ENCODE measurements at regions not wholly inside any gene's neighbourhood (a gene's known extent, or its start where the extent isn't known, plus 50 kb on each side); places are given as distances from the start of the nearest gene placed in this dataset.

DNA sequence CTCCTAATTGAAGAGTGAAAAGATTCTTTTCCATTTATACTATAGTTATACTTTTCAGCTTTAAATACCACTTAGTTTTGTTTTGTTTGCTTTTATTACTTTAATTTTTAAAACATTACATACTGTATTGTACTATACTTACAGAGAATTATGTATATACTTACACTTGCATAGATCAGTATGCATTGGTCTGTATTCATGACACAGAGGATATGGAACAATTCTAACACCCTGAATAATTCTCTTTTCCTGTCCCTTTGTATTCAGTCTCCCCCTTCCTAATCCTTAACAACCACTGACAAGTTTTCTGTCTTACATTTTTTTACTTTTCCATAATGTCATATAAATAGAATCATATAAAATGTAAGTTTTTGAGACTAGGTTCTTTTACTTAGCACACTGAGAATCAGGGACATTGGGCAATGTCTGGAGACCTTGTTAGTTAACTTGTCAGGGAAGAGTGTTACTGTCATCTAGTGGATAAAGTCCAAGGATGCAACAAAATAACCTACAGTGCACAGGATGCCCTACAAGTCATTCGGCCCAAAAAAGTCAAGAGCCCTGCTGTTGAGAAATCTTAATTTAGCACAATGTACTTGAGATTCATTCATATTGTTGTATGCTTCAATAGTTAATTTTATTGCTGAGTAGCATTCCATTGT is 95.7 kb upstream of the MCTP2 start:
- DNase-seq = no peak
- no peaks in the 10 kb centered on the region for H3K36me3 ChIP-seq (ENCODE audit: low read depth)
- intact Hi-C loops (cut with DNase I, micrococcal nuclease) = no loop called here
- H3K9me3 ChIP-seq = no peaks in the 10 kb centered on the region
- no peak overlapping the region for H3K4me3 ChIP-seq
- H3K4me1 ChIP-seq (ENCODE audit: low read depth) = no peaks in the 10 kb centered on the region
- TF ChIP-seq, protein P1, sequence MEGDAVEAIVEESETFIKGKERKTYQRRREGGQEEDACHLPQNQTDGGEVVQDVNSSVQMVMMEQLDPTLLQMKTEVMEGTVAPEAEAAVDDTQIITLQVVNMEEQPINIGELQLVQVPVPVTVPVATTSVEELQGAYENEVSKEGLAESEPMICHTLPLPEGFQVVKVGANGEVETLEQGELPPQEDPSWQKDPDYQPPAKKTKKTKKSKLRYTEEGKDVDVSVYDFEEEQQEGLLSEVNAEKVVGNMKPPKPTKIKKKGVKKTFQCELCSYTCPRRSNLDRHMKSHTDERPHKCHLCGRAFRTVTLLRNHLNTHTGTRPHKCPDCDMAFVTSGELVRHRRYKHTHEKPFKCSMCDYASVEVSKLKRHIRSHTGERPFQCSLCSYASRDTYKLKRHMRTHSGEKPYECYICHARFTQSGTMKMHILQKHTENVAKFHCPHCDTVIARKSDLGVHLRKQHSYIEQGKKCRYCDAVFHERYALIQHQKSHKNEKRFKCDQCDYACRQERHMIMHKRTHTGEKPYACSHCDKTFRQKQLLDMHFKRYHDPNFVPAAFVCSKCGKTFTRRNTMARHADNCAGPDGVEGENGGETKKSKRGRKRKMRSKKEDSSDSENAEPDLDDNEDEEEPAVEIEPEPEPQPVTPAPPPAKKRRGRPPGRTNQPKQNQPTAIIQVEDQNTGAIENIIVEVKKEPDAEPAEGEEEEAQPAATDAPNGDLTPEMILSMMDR (IDR thresholded peaks at IDR 0.05) = no peak
- ATAC-seq = no peak

DNA sequence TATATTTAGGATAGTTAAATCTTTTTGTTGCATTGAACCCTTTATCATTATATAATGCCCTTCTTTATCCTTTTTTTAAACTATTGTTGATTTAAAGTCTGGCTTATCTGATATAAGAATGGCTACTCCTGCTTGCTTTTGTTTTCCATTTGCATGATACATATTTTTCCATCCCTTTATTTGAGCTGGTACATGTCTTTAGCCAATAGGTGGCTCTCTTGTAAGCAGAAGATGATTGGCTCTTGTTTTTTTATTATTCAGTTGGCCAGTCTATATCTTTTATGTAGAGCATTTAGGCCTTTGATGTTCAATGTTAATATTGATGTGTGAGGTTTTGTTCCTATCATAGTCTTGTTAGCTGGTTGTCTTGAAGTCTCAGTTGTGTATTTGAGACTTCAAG is 99.5 kb upstream of the MCTP2 start:
- H3K4me3 ChIP-seq = no peak overlapping the region
- H3K36me3 ChIP-seq (ENCODE audit: low read depth) = no peaks in the 10 kb centered on the region
- no peak for DNase-seq
- no peak for ATAC-seq
- intact Hi-C loops (cut with DNase I, micrococcal nuclease) = no loop called here
- H3K9me3 ChIP-seq = no peaks in the 10 kb centered on the region
- no peaks in the 10 kb centered on the region for H3K4me1 ChIP-seq (ENCODE audit: low read depth)
- TF ChIP-seq, protein P1 (IDR thresholded peaks at IDR 0.05) = no peak

DNA sequence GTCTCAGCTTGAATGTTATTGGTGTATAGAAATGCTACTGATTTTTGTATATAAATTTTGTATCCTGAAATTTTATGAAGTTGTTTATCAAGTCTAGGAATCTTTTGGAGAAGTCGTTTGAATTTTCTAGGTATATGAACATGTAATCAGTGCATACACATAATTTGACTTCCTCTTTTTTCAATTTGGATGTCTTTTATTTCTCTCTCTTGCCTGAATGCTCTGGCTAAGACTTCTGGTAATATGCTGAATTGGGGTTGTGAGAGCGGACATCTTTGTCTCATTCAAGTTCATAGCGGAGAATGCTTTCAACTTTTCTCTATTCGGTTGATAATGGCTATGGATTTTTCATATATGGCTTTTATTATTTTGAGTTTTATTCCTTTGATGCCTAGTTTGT is 100.9 kb upstream of the MCTP2 start:
- no peaks in the 10 kb centered on the region for H3K36me3 ChIP-seq (ENCODE audit: low read depth)
- H3K9me3 ChIP-seq = no peaks in the 10 kb centered on the region
- intact Hi-C loops (cut with DNase I, micrococcal nuclease) = no loop called here
- DNase-seq = no peak
- H3K4me3 ChIP-seq = no peak overlapping the region
- TF ChIP-seq, protein P1 (IDR thresholded peaks at IDR 0.05) = no peak
- H3K4me1 ChIP-seq (ENCODE audit: low read depth) = no peaks in the 10 kb centered on the region
- ATAC-seq = no peak

DNA sequence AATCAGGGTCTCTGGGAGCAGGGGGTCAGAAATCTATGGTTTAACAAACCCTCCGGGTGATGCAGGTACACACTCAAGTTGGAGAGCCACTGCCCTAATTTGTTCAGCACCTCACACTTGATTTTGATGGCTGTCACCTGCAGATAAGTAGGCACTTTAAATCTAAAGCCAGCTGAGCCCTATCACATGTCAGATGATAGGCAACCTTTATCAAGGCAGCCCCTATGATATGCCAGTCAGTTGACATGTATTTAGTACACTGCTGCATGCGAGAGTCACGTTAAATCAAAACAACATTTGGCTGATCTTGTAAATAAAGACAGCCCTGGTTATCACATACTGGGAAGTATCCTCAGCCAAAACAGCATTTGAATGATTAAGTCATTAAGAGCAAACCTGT is 104.4 kb upstream of the MCTP2 start:
- Histone ChIP-seq H3K36me3 (ENCODE audit: low read depth) (no peaks in the 10 kb centered on the region), H3K4me1 (ENCODE audit: low read depth) (no peaks in the 10 kb centered on the region), H3K4me3 (no peak overlapping the region), H3K9me3 (no peaks in the 10 kb centered on the region)
- DNase-seq (no peak), ATAC-seq (no peak)
- TF ChIP-seq, protein P1 (IDR thresholded peaks at IDR 0.05) = no peak
- intact Hi-C loops (cut with DNase I, micrococcal nuclease) = loop anchor here in 1 of 2 donors (10.0 kb wide), 1 partner anchor 142 kb away; no protein-coding TSS in a partner anchor

DNA sequence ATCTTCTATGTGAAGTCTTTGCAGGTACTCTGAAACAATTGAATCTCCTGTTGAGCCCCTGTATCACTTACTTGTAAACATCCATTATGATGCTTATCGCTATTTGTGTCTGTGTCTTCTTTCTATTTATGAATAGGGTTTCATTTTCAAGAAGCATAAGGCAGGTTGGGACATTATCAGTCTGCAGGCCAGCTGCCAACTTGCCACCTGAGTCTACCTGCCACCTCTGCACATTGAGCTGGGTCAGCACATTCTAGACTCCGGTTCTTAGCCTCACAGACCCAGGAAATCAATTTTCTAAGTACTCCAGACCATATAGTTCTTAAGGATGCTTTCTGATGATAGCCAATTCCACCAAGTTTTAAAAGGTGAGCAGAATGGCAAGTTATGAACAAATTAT is 105.7 kb upstream of the MCTP2 start:
- Histone ChIP-seq H3K4me1 (ENCODE audit: low read depth) (no peaks in the 10 kb centered on the region), H3K4me3 (no peak overlapping the region), H3K9me3 (no peaks in the 10 kb centered on the region), H3K36me3 (ENCODE audit: low read depth) (no peaks in the 10 kb centered on the region)
- DNase-seq (no peak), ATAC-seq (no peak)
- intact Hi-C loops (cut with DNase I, micrococcal nuclease) = loop anchor here in 1 of 2 donors (10.0 kb wide), 1 partner anchor 141 kb away; no protein-coding TSS in a partner anchor
- TF ChIP-seq, protein P1 (IDR thresholded peaks at IDR 0.05) = no peak

Measured in mucosa of descending colon (tissue), 3 donors.